Activated T-helper 17 cell treated with anti-CD3 and anti-CD28 coated beads, Interleukin-2, amount 50 U/mL, for 72 hours (primary cell): ENCODE measurements at regions not wholly inside any gene's neighbourhood (a gene's known extent, or its start where the extent isn't known, plus 50 kb on each side); places are given as distances from the start of the nearest gene placed in this dataset.

Experiments used
- ATAC-seq: fragments of 150-1000 bp; cut with Tn5 transposase; replicated peaks from 2 replicates; pipeline ENCODE4 v1.10.0; 2021; ENCODE audit warnings: mild to moderate bottlenecking, moderate library complexity
- H3K27ac Mint-ChIP-seq: one replicate; pipeline ENCODE4 v1.8.0; 2022; ENCODE audit warnings: mixed read lengths
- H3K27me3 Mint-ChIP-seq: one replicate; pipeline ENCODE4 v1.8.0; 2022; ENCODE audit warnings: mixed read lengths
- H3K36me3 Mint-ChIP-seq: one replicate; pipeline ENCODE4 v1.8.0; 2022; ENCODE audit warnings: low read depth, mild to moderate bottlenecking, mixed read lengths
- H3K4me1 Mint-ChIP-seq: one replicate; pipeline ENCODE4 v1.8.0; 2022; ENCODE audit warnings: mixed read lengths
- H3K4me3 Mint-ChIP-seq: one replicate; pipeline ENCODE4 v1.8.0; 2022; ENCODE audit warnings: mild to moderate bottlenecking, mixed read lengths
- H3K9me3 Mint-ChIP-seq: one replicate; pipeline ENCODE4 v1.8.0; 2022; ENCODE audit warnings: mixed read lengths

- H3K27ac Mint-ChIP-seq: no peak overlapping the region
- no peaks in the 10 kb centered on the region for H3K4me1 Mint-ChIP-seq
- no peak for ATAC-seq
- H3K9me3 Mint-ChIP-seq: peaks cover 6% of the 10 kb centered on the region
- no peaks in the 10 kb centered on the region for H3K27me3 Mint-ChIP-seq
- H3K36me3 Mint-ChIP-seq: no peaks in the 10 kb centered on the region
- H3K4me3 Mint-ChIP-seq: no peak overlapping the region
Measured at GRCh38 chr11:70506986-70507385, 108.7 kb downstream of the CTTN start.

- Mint-ChIP-seq H3K27me3 (no peaks in the 10 kb centered on the region), H3K36me3 (no peaks in the 10 kb centered on the region), H3K4me1 (no peaks in the 10 kb centered on the region), H3K4me3 (no peak overlapping the region), H3K27ac (no peak overlapping the region), H3K9me3 (peaks cover 13% of the 10 kb centered on the region)
- no peak for ATAC-seq
Measured at GRCh38 chr11:70507466-70508230, 109.3 kb downstream of the CTTN start.

- Mint-ChIP-seq H3K36me3 (no peaks in the 10 kb centered on the region), H3K4me1 (no peaks in the 10 kb centered on the region), H3K4me3 (no peak overlapping the region), H3K9me3 (peaks cover 16% of the 10 kb centered on the region), H3K27me3 (no peaks in the 10 kb centered on the region), H3K27ac (no peak overlapping the region)
- ATAC-seq: no peak
Measured at GRCh38 chr11:70508231-70508480, 109.8 kb downstream of the CTTN start.

- peaks cover 19% of the 10 kb centered on the region for H3K9me3 Mint-ChIP-seq
- no peak for ATAC-seq
- H3K36me3 Mint-ChIP-seq: no peaks in the 10 kb centered on the region
- H3K4me1 Mint-ChIP-seq: no peaks in the 10 kb centered on the region
- H3K27ac Mint-ChIP-seq: no peak overlapping the region
- peaks cover 3% of the 10 kb centered on the region for H3K27me3 Mint-ChIP-seq
- no peak overlapping the region for H3K4me3 Mint-ChIP-seq
Measured at GRCh38 chr11:70509476-70509875, 111.1 kb downstream of the CTTN start.

GRCh38 chr11:70510106-70510505 is 111.8 kb downstream of the CTTN start:
- no peak overlapping the region for H3K4me3 Mint-ChIP-seq
- H3K9me3 Mint-ChIP-seq: peaks cover 19% of the 10 kb centered on the region
- ATAC-seq: no peak
- no peaks in the 10 kb centered on the region for H3K36me3 Mint-ChIP-seq
- H3K4me1 Mint-ChIP-seq: no peaks in the 10 kb centered on the region
- H3K27ac Mint-ChIP-seq: no peak overlapping the region
- H3K27me3 Mint-ChIP-seq: peaks cover 4% of the 10 kb centered on the region

- H3K4me1 Mint-ChIP-seq: no peaks in the 10 kb centered on the region
- H3K27ac Mint-ChIP-seq: no peak overlapping the region
- no peaks in the 10 kb centered on the region for H3K36me3 Mint-ChIP-seq
- H3K9me3 Mint-ChIP-seq: peaks cover 19% of the 10 kb centered on the region
- ATAC-seq: no peak
- peaks cover 4% of the 10 kb centered on the region for H3K27me3 Mint-ChIP-seq
- no peak overlapping the region for H3K4me3 Mint-ChIP-seq
Measured at GRCh38 chr11:70510571-70510970, 112.2 kb downstream of the CTTN start.

GRCh38 chr11:70511345-70511744 is 113.0 kb downstream of the CTTN start:
- Mint-ChIP-seq H3K36me3 (no peaks in the 10 kb centered on the region), H3K4me1 (no peaks in the 10 kb centered on the region), H3K9me3 (peaks cover 19% of the 10 kb centered on the region), H3K27ac (no peak overlapping the region), H3K27me3 (peaks cover 7% of the 10 kb centered on the region), H3K4me3 (no peak overlapping the region)
- no peak for ATAC-seq

GRCh38 chr11:70512716-70513115 is 114.4 kb downstream of the CTTN start:
- no peak for ATAC-seq
- no peak overlapping the region for H3K4me3 Mint-ChIP-seq
- H3K9me3 Mint-ChIP-seq: peaks cover 19% of the 10 kb centered on the region
- H3K4me1 Mint-ChIP-seq: no peaks in the 10 kb centered on the region
- H3K36me3 Mint-ChIP-seq: no peaks in the 10 kb centered on the region
- H3K27ac Mint-ChIP-seq: no peak overlapping the region
- peaks cover 7% of the 10 kb centered on the region for H3K27me3 Mint-ChIP-seq

GRCh38 chr11:70517203-70517602 is 118.9 kb downstream of the CTTN start:
- no peaks in the 10 kb centered on the region for H3K36me3 Mint-ChIP-seq
- H3K27ac Mint-ChIP-seq: no peak overlapping the region
- no peak overlapping the region for H3K4me3 Mint-ChIP-seq
- peaks cover 18% of the 10 kb centered on the region for H3K27me3 Mint-ChIP-seq
- peaks cover 11% of the 10 kb centered on the region for H3K9me3 Mint-ChIP-seq
- H3K4me1 Mint-ChIP-seq: no peaks in the 10 kb centered on the region
- no peak for ATAC-seq

GRCh38 chr11:70517988-70518907 is 119.9 kb downstream of the CTTN start:
- Mint-ChIP-seq H3K27ac (no peak overlapping the region), H3K9me3 (peaks cover 3% of the 10 kb centered on the region), H3K4me1 (no peaks in the 10 kb centered on the region), H3K4me3 (no peak overlapping the region), H3K36me3 (no peaks in the 10 kb centered on the region), H3K27me3 (peaks cover 22% of the 10 kb centered on the region)
- ATAC-seq: no peak

- Mint-ChIP-seq H3K27ac (no peak overlapping the region), H3K4me3 (no peak overlapping the region), H3K36me3 (no peaks in the 10 kb centered on the region), H3K27me3 (peaks cover 22% of the 10 kb centered on the region), H3K4me1 (no peaks in the 10 kb centered on the region), H3K9me3 (no peaks in the 10 kb centered on the region)
- ATAC-seq: no peak
Measured at GRCh38 chr11:70519117-70519516, 120.8 kb downstream of the CTTN start.

GRCh38 chr11:70521475-70522308 is 123.4 kb downstream of the CTTN start:
- peaks cover 15% of the 10 kb centered on the region for H3K27me3 Mint-ChIP-seq
- no peak overlapping the region for H3K27ac Mint-ChIP-seq
- no peak for ATAC-seq
- H3K4me3 Mint-ChIP-seq: no peak overlapping the region
- no peaks in the 10 kb centered on the region for H3K36me3 Mint-ChIP-seq
- no peaks in the 10 kb centered on the region for H3K9me3 Mint-ChIP-seq
- H3K4me1 Mint-ChIP-seq: no peaks in the 10 kb centered on the region

GRCh38 chr11:70522309-70522592 is 123.9 kb downstream of the CTTN start:
- no peak overlapping the region for H3K4me3 Mint-ChIP-seq
- H3K9me3 Mint-ChIP-seq: no peaks in the 10 kb centered on the region
- H3K4me1 Mint-ChIP-seq: no peaks in the 10 kb centered on the region
- peaks cover 15% of the 10 kb centered on the region for H3K27me3 Mint-ChIP-seq
- no peak overlapping the region for H3K27ac Mint-ChIP-seq
- ATAC-seq: no peak
- no peaks in the 10 kb centered on the region for H3K36me3 Mint-ChIP-seq

- no peak overlapping the region for H3K4me3 Mint-ChIP-seq
- no peaks in the 10 kb centered on the region for H3K36me3 Mint-ChIP-seq
- no peak overlapping the region for H3K27ac Mint-ChIP-seq
- H3K4me1 Mint-ChIP-seq: no peaks in the 10 kb centered on the region
- H3K27me3 Mint-ChIP-seq: peaks cover 15% of the 10 kb centered on the region
- no peaks in the 10 kb centered on the region for H3K9me3 Mint-ChIP-seq
- no peak for ATAC-seq
Measured at GRCh38 chr11:70522593-70523311, 124.4 kb downstream of the CTTN start.
